Fibroblast of upper back skin (primary cell): ENCODE measurements at regions not wholly inside any gene's neighbourhood (a gene's known extent, or its start where the extent isn't known, plus 50 kb on each side); places are given as distances from the start of the nearest gene placed in this dataset.
"Not testable (repeated sequence)": the region's sequence is repeated elsewhere in the genome, so short reads cannot be mapped to it uniquely, and the experiment has no call there.

Experiments
- DNase-seq: peaks from one replicate; pipeline ENCODE4 v3.0.0-alpha.2; 2013

GRCh38 chr12:22812531-22812930, 187.6 kb downstream of the ETNK1 start:
- no peak for DNase-seq

DNA sequence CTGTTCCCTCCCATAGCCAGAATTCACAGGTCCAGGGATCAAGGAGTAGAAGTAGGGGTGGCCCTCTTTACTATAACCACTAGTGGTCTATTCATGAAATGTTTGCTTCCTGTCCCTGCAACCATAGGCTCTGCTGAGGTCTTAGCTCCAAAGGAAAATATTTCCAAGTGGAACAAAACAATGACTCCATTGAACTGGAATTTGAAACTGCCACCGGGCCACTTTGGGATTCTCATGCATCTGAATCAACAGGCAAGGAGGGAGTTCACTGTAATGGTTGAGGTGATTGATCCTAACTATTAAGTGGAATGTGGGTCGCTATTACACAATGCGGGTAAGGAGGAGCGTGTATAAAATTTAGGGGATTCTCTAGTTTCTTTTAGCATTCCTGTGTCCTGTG, 197.0 kb downstream of the ETNK1 start:
- no peak for DNase-seq

- DNase-seq: no peak
These were observed 201.1 kb downstream of the ETNK1 start for GRCh38 chr12:22826026-22826425.

GRCh38 chr12:22826446-22826981, 201.5 kb downstream of the ETNK1 start:
- DNase-seq: not testable (repeated sequence)

GRCh38 chr12:22828066-22828465, 203.1 kb downstream of the ETNK1 start:
- DNase-seq: no peak

DNA sequence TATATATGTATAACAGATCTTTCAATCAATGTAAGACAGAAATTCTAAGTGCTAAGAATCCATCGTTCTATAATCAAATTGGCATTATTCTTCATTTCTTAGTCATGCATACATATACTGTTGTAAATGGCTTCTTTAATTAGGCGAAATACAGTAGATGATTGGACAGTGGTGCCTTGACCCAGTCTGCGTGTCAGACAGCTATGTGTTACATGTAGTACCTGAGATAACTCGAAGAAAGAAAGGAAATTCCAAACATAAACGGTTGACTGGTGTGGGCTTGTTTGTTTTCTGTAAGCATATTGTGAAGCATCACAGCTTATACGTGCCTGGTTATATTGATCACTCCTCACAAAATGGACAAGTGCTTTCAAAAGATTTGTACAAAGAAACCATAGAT, 210.5 kb downstream of the ETNK1 start:
- DNase-seq: no peak

GRCh38 chr12:22850185-22850584, 225.2 kb downstream of the ETNK1 start:
- DNase-seq: no peak

DNA sequence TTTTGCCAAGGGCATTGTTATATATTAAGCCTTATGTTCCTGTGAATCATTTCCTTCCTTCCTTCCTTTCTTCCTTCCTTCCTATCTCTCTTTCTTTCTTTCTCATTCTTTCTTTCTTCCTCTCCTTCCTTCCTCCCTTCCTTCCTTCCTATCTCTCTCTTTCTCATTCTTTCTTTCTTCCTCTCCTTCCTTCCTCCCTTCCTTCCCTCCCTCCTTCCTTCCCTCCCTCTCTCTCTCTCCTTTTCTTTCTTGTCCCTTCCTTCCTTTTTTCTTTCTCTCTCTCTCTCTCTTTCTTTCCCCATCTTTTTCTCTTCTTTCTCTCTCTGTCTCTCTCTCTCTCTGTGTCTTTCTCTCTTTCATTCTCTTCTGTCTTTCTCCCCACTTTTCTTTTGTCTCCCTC, 226.6 kb downstream of the ETNK1 start:
- DNase-seq: no peak

GRCh38 chr12:22855456-22855855, 230.5 kb downstream of the ETNK1 start:
- no peak for DNase-seq

- DNase-seq: peak; percentile 41
These were observed 231.2 kb downstream of the ETNK1 start for GRCh38 chr12:22856178-22856577.

GRCh38 chr12:22858849-22859570, 234.0 kb downstream of the ETNK1 start:
- peak; percentile 37 for DNase-seq

DNA sequence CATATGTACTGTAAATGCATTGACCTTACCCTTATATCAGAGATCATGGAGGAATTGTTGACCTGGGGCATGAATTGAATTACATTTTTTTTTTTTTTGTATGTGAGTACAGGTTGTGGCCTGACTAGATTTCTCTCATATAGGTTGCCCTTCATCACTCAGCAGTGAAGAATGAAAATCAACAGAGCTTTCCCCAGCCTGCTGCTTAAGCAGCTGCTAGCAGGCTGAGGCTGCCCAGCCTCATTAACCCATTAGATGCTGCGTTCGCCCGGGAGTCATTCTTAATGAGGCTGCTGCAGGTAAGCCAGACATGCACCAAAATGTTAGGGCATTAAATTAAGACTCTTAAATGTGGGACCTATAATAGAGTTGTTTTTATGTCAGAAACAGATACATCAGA, 236.0 kb downstream of the ETNK1 start:
- DNase-seq: no peak

DNA sequence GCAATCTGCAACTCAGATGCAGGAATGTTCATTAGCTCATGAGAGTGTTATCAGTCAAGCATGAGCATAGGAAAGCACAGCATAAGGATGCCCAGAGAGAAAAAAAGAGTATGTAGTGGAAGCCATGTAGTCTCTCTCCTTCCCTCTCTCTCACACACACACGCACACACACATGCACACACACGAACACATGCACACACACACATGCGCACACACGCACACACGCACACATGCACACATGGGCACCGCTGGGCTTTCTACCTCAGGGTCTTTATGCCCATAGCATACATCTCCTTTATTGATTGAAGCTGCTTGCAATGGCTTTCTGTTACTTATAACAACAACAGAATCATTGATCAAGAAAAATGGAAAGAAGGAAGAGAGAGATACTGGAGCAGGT, 240.9 kb downstream of the ETNK1 start:
- DNase-seq: no peak

GRCh38 chr12:22866406-22866805, 241.4 kb downstream of the ETNK1 start:
- DNase-seq: peak; percentile 1

DNA sequence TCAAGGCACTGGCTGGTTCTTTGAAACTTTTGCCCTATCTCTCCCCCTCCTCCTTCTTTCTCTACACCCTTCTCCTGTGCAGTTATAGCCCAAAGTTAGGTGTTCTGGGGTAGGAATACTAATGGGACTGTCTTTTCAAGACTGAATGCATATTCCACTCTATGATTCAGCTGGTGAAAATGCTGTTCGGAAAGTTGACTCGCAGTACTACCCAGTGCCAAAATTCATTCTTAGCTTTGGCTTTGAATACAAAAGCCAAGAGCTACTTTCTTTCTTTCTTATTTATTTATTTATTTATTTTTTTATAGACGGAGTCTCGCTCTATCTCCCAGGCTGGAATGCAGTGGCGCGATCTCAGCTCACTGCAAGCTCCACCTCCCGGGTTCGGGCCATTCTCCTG, 249.2 kb downstream of the ETNK1 start:
- DNase-seq: peak; percentile 7

- no peak for DNase-seq
These were observed 251.3 kb downstream of the ETNK1 start for GRCh38 chr12:22876262-22876661.

DNA sequence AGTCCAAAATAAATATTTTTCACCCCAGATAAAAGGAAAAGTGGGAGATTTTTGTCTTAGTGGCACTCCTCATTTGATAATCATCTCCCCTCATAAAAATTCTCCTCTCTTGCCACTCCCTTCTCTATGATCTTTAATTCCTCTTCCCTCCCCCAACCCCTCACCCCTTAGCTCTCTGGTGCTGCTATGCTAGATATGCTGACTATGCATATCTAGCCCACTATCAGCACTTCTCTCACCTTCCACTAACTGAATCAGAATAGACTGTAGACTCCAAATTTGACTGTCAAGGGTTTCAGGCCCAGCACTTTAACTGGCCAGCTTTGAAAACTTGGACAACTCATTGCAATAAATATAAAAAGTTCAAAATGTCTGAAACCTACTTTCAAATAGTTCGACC, 254.2 kb downstream of the ETNK1 start:
- no peak for DNase-seq

- no peak for DNase-seq
These were observed 255.4 kb downstream of the ETNK1 start for GRCh38 chr12:22880331-22880730.

GRCh38 chr12:22880807-22881206, 255.8 kb downstream of the ETNK1 start:
- DNase-seq: no peak

GRCh38 chr12:22881878-22882385, 257.0 kb downstream of the ETNK1 start:
- DNase-seq: no peak

DNA sequence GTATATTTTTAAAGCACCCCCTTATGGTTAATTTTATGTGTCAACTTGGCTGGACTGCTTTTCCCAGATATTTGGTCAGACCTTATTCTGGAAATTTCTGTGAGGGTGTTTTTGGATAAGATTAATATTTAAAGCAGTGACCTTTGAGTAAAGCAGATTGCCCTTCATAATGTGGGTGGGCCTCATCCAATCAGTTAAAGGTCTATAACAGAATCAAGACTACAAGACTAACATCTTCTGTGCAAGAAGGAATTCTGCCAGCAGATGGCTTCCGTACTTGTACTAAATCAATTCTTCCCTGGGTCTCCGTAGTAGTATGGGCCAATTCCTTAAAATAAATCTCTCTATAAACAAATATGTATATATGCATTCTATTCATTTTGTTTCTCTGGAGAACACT, 257.6 kb downstream of the ETNK1 start:
- no peak for DNase-seq

GRCh38 chr12:22893878-22894277, 268.9 kb downstream of the ETNK1 start:
- no peak for DNase-seq

DNA sequence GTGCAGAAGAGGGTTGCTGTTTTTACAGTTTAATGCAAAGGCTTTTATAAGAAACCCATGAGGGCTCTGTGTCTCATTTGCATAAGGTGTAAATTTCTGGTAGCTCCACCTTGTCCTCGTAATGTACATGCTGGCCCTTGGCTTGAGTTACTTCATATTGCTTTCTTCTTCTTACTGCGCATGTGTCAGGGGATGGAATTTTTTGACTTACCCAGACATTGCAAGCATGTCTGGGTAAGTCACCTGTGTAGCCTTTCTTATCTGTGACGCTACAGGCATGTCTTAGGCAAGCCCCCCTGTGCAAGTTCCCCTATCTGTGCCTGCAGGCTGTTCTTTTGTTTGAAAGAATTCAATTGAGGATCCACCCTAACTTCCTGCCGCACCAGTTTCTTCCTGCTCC, 274.2 kb downstream of the ETNK1 start:
- DNase-seq: no peak

- DNase-seq: no peak
These were observed 275.4 kb downstream of the ETNK1 start for GRCh38 chr12:22900401-22900800.

GRCh38 chr12:22904485-22904884, 279.5 kb downstream of the ETNK1 start:
- no peak for DNase-seq
